Head of caudate nucleus (tissue), 42 donors: ENCODE measurements at regions not wholly inside any gene's neighbourhood (a gene's known extent, or its start where the extent isn't known, plus 50 kb on each side); places are given as distances from the start of the nearest gene placed in this dataset.
"Not testable (repeated sequence)": the region's sequence is repeated elsewhere in the genome, so short reads cannot be mapped to it uniquely, and the experiment has no call there.

Experiments used
- DNase-seq, 42 donors: peaks; one replicate each; pipeline versions ENCODE4 v3.0.0 to v3.0.0-alpha.2; 2020 to 2021; ENCODE audit warnings: mixed read lengths in 7 of 42
- intact Hi-C: fragments of 100-400 bp; cut with DNase I; formaldehyde crosslinking; loops from one replicate; pipeline ENCODE4 v1.15.0; 2022

DNA sequence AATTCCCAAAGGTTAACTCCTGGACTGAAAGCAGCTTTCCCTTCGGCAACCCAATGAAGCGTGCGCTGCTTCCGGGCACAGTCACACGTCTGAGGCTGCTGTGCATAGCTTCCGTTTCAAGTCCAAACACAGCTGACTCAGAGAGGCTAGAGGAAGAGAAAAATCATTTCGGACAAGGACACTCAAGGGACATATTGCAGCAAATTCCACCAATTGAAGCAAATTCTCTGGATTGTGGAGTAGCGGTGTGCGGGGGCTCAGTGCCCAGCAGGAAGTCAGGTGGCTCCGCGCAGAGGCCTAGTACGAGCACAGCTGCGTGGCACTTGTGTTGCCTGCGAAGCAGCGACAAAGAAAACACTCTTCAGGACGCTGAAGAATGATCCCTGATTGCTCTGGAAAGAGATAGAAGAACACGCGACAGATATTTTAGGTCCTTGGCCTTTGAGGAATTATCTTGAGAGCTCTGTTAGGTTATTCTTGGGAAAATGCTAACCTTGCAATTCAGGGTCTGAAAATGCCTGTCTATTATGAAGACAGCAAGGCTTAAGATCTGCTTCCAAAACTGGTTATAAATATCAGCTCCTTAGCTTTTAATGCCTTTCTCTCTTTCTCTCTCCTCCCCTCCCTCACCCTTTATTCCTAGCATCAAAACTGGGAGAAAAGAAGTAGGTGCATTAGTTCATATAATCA lies 352.6 kb upstream of the DLGAP1 start:
- DNase-seq: no peak
- intact Hi-C loops: no loop called here

DNA sequence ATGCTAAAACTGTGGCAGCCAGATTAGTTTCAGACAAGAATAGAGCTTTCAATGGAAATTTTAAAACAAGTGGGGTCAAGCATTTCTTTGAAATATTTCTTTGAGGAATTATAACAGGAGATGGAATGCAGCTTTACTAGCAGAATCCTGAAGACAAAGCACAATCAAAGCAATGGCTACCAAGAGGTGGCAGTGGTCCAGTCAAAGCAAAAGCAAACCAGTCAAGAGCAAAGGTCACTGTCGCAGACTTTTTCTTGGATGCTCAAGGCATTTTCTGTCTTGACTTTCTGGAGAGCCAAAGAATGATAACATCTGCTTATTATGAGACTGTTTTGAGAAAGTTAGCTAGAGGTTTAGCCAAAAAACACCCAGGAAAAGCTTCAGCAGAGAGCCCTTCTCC lies 351.2 kb upstream of the DLGAP1 start:
- DNase-seq: no peak
- intact Hi-C loops: no loop called here

GRCh38 chr18:4802296-4802695 lies 347.2 kb upstream of the DLGAP1 start:
- DNase-seq: no peak
- intact Hi-C loops: no loop called here

- intact Hi-C loops: no loop called here
- no peak for DNase-seq
These were observed 346.0 kb upstream of the DLGAP1 start for GRCh38 chr18:4801151-4801550.

GRCh38 chr18:4797002-4797685 lies 342.0 kb upstream of the DLGAP1 start:
- intact Hi-C loops: no loop called here
- DNase-seq: no peak

GRCh38 chr18:4789506-4789905 lies 334.4 kb upstream of the DLGAP1 start:
- intact Hi-C loops: no loop called here

DNA sequence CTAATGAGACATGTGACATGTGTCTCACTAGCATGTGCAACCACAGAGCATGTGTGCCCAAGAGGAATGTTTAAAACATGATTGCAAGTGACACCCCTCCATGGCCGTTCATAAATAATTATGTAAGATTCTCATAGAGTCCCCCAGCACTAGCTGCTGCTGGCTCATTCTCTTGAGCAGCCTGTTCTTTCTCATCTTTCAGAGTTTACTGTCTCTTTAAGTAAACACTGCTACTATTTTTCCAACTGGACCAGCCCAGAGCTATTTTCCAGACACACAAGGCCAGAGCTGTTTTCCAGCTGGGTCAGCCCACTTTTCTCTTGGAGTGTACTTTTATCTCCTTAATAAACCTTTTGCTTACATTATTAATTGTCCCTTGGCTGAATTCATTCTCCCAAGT lies 326.8 kb upstream of the DLGAP1 start:
- DNase-seq: no peak
- intact Hi-C loops: no loop called here

More at GRCh38 chr18:4789506-4789905, 334.4 kb upstream of the DLGAP1 start:
- DNase-seq: no peak

DNA sequence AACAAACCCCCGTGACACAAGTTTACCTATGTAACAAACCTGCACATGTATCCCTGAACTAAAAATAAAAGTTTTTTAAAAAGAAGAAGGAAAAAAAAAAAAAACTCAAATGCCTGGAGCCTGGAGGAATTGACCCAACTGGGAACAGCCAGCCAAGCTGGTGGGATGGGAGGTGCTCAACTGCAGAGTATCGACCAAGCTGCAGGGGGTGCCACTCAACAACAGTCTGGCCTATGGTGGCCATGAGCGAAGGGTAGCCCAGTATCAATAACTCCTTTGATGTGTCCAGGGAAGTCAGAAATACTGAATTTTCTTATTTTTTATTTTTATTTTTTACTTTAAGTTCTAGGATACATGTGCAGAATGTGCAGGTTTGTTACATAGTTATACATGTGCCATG lies 310.3 kb upstream of the DLGAP1 start:
- no peak for DNase-seq
- intact Hi-C loops: no loop called here

DNA sequence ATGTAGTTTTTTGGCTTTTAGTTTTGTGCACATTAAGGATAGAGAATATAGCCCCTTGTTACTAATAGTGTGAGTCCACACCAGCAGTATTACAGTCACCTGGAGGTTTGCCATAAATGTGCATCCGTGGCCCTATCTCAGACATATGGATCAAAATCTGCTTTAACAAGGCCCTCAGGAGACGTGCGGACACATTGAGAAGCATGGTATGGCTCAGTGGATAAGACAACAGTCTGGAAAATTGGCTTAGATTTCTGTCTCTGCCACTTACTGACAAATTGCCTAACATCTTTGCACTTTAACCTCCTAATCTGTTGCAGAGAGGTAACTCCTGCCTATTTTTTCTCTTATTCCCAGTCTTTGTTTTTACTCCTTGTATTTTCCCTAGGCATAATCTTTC lies 307.2 kb upstream of the DLGAP1 start:
- intact Hi-C loops: no loop called here

GRCh38 chr18:4758980-4759379 lies 303.9 kb upstream of the DLGAP1 start:
- intact Hi-C loops: no loop called here
- DNase-seq: peak in 1 of 42 donors; percentile 47

More for the DNA sequence above, 307.2 kb upstream of the DLGAP1 start:
- no peak for DNase-seq

DNA sequence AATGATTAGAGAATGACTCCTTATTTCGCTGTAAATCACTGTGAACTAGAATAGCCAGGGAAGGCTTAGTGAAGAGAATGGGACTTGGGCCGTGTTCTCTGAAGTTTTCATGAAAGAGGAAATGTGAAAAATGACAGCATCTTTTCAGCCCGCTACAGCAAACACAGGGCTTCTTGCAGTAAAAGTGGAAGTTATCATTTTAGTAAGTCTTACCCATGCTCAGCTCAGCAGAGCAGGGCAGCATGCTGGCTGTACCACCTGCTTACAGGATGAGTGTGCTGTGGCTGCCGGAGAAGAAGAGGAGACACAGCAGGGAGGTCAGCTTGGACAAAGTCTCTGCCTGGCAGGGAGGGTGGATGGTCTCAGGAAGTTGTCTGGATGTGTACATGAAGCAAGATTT lies 300.7 kb upstream of the DLGAP1 start:
- intact Hi-C loops: no loop called here
- no peak for DNase-seq

DNA sequence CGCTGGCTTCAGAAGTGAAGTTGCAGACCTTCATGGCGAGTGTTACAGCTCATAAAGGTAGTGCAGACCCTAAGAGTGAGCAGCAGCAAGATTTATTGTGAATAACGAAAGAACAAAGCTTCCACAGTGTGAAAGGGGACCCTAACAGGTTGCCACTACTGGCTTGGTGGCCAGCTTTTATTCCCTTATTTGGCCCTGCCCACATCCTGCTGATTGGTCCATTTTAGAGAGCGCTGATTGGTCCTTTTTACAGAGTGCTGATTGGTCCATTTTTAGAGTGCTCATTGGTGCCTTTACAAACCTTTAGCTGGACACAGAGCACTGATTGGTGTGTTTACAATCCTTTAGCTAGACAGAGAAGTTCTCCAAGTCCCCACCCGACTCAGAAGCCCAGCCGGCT lies 298.0 kb upstream of the DLGAP1 start:
- intact Hi-C loops, DNase-seq: not testable (repeated sequence)

DNA sequence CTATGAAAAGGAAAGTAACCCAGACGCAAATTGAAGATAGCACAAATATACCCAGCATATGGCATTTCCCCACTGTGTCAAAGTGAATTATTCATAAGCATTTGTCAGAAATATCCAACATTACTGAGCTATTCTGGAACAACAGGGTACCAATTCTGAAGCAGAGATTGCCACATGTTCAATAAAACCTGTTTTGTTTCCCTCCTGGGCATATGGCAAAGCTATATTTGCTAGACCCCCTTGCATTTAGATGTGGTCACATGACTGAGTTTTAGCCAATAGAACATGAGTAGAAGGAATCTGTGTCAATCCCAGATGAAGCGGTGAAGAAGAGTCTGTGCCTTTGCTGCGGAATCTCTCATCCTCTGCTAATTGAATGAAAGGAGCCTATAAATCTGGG lies 296.4 kb upstream of the DLGAP1 start:
- intact Hi-C loops: no loop called here
- no peak for DNase-seq

GRCh38 chr18:4750393-4751346 lies 295.6 kb upstream of the DLGAP1 start:
- intact Hi-C loops: no loop called here
- no peak for DNase-seq

DNA sequence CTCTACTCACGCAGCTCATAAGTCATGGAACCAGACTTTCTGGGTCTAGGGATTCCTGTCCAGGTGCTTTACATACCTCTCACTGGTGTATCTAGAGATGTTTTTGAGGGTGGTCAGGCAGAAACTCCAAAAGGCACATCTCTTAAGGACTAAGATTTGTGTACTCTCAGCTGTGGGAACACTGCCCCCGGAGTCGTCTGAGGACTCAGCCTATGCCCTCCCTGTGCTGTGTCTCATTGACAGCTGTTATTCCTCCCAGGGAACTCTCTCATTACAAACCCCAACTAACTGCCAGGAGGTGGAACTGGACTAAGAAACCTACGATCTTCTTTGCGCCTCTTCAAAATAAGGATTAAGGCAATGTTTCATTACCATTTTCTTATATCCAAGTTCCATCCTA lies 293.9 kb upstream of the DLGAP1 start:
- DNase-seq: no peak
- intact Hi-C loops: no loop called here

GRCh38 chr18:4734903-4735302 lies 279.8 kb upstream of the DLGAP1 start:
- intact Hi-C loops: no loop called here
- DNase-seq: no peak

- intact Hi-C loops: no loop called here
- no peak for DNase-seq
These were observed 278.9 kb upstream of the DLGAP1 start for GRCh38 chr18:4734021-4734420.

DNA sequence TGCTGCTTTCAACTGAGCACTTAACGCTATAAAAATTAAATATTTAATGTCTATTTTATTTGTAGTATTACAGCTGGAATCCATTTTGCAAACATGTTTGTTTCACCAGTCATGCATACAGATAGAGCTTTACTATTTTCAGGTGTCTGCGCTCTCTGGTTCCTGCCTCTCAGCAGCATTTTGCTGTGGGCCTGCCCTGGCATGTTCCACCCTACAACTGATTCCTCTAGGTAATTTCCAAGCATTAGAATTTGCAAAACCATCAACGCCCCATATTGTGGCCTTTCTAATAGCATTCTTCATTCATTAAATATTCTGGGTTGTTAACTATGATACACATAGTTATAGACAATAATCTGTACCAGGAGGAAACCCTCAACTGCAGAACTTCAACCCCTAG lies 266.4 kb upstream of the DLGAP1 start:
- DNase-seq: no peak
- intact Hi-C loops: no loop called here

DNA sequence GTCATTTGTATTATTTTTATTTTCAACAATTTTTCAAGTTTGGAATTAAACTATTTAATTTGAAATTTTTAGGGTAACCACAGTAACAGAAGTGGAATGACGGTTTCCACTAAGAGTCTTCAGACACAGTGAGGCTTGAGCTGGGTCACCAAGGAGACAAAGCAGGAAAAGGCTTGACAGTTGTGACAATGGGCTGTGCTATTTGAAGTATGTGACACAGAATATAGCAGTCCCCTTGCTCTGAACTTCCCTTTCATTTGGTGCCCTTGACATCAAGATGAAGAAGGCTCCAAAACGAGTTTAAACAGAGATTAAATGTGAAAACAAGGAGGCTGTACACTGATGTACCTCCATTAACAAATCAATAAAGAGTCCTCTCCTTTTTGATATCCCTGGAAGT lies 265.4 kb upstream of the DLGAP1 start:
- no peak for DNase-seq
- intact Hi-C loops: no loop called here

GRCh38 chr18:4705894-4706293 lies 250.8 kb upstream of the DLGAP1 start:
- intact Hi-C loops: no loop called here
- DNase-seq: no peak
